ENCODE measurements at regions not wholly inside any gene's neighbourhood (a gene's known extent, or its start where the extent isn't known, plus 50 kb on each side); places are given as distances from the start of the nearest gene placed in this dataset.
"Not testable (repeated sequence)": the region's sequence is repeated elsewhere in the genome, so short reads cannot be mapped to it uniquely, and the experiment has no call there.

DNA sequence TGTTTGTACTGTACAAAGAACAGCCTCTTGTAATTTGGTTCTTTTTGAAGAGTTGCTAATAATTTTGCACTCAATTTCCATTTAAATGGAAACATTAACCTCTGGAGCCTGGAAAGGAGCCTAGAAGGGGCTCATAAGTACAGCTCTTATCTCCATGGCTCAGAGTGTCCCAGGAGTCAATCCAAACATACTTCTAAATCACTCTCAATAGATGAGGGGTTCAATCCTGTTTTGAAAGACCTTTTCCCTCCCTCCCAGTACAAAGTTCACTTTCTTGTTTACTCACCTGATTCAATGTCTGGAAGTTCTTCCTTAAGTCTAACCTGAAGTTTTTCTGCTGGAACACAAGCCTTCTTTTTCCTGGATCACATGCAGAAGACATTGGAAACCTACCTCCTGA, 273.0 kb upstream of the PLET1 start:
- no peak for DNase-seq (ENCODE audit: low read depth in 4 of 4, low spot score in 3 of 4)

- no peak for DNase-seq (ENCODE audit: low read depth in 4 of 4, low spot score in 3 of 4)
Observed at GRCh38 chr11:112534208-112534607, 273.5 kb upstream of the PLET1 start.

- no peak for DNase-seq (ENCODE audit: low read depth in 4 of 4, low spot score in 3 of 4)
Observed at GRCh38 chr11:112537026-112537425, 276.4 kb upstream of the PLET1 start.

GRCh38 chr11:112537846-112538330, 277.2 kb upstream of the PLET1 start:
- no peak for DNase-seq (ENCODE audit: low read depth in 4 of 4, low spot score in 3 of 4)

DNA sequence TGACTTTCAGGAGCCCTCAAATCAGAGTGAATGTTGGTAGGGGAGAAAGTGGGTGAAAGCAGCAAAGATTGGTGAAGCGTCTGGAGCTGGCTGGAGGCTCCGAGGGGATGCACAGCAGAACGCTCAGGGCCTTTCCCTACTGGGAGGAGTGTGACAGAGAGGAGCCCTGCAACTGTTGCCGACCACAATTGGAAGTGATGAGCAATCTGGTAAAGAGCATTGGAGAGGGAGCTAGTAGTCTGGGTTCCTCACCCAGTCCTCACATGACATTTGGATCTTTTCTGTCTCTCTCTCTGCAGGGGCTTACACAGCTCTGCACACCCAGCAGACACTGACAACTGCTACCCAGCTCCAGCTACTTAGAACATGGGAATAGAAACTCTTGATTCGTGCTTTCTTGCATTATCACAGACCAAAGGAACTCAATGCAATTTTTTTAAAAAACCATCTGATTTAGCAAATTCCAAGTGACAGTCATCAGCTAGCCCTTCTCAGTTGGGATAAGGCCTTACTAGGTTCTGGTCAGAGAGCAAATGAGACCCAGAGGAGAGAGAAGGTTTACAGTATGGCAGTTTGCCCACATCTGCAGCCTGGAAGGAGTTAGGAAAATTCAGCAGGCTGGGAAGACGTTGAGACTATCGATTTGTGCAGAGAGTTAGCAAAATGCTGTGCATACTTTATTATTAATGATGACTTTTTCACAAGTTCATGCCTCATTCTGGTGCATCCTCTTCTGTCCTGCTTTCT, 278.0 kb upstream of the PLET1 start:
- no peak for DNase-seq (ENCODE audit: low read depth in 4 of 4, low spot score in 3 of 4)

- not testable (repeated sequence) for DNase-seq (ENCODE audit: low read depth in 4 of 4, low spot score in 3 of 4)
Observed at GRCh38 chr11:112539281-112539555, 278.6 kb upstream of the PLET1 start.

GRCh38 chr11:112539741-112540140, 279.1 kb upstream of the PLET1 start:
- DNase-seq (ENCODE audit: low read depth in 4 of 4, low spot score in 3 of 4) = no peak

DNA sequence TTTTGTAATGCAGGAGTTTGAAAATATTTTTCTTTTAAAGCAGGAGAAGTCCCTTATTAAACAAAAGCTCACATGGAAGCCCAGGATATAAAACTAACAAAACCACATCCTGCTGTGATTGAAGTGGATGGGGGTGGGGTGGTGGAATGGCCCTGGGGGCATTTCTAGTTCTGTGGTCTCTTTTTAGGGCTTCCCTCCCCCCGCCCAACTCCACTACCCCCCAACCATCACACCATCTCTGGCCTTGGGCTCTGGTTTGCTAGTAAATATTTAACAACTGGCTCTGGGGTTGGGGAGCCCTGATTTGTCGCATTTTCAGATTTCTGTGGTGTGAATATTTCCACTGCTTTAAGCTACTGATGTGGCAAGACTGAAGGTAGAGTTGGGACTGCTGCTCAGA, 279.6 kb upstream of the PLET1 start:
- peak in 1 of 4 donors; percentile 22 for DNase-seq (ENCODE audit: low read depth in 4 of 4, low spot score in 3 of 4)

DNA sequence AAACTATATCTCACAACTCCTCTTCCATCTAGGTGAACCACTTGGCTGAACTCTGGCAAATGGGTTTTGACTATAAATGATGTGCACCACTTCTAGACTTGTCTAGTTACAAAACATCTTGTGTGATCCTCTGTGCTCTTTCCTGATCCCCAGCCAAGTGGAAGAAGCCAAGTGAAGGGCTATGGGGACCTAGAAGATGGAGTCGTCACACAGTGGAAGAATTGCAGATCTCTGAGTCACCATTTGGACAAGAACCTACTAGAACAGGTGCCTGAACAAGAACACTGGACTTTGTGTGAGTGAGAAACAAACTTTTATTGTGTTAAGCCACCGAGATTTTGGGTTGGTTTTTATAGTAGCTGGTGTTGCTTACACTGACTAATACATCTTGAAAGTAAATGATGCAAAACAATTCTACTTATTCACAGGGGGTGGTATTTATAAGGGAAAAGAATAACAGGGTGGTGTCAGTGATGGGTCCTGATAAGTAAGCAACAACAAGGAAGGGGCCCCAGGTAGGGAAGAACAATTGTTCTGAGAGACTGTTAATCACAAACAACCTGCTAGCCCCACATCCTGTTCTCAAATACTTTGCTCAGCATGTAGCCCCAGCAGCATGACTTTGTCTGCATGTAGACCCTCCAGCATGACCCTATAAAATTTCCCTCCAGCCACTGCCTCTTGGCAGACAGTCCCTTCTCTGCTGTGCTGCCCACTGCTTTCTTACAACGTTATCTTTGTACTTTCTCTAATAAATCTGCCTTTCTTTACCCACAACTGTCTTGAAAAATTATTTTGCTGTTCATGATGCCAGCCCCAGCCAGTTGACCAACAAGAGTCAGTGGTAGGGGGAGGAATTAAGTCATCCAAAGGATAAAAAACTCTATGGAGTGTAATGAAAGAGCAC, 280.7 kb upstream of the PLET1 start:
- no peak for DNase-seq (ENCODE audit: low read depth in 4 of 4, low spot score in 3 of 4)

DNA sequence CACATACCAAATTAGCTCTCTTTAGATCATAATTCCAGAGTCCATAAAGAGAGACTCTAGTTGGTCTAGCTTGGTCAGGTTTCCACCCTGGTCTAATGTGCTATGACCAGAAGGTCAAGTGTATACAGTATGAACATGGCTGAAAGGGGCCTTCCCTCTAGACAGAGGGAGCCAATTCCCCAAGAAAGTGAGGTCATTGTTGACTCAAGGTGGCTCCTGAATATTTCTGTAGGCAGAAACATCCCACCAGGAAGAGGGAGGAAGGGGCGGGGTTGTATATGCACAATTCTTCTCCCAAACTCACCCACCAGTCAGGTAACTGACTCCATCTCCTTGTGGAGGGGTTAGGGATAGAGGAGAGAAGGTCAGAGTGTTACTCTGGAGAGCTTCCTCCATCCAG, 281.8 kb upstream of the PLET1 start:
- DNase-seq (ENCODE audit: low read depth in 4 of 4, low spot score in 3 of 4) = no peak

DNA sequence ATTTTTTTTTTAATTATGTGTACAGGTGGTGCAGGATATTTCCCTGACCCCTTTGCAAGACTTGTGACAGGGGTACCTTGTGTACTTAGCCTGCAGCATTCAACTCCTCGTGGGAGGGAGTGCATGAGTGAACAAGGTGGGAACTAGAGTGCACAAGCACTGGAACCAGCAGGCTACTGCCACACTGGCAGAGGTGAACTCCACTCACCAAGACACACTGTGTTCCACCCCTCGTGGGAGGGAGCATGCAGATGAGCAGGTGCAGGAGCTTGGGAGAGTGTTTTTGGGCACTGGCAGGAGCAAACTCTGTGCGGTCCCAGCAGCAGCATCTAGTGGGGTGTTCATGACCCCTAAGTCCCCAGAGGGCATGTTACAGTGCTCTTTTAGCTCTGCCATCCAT, 282.7 kb upstream of the PLET1 start:
- no peak for DNase-seq (ENCODE audit: low read depth in 4 of 4, low spot score in 3 of 4)

GRCh38 chr11:112548641-112549040, 288.0 kb upstream of the PLET1 start:
- DNase-seq (ENCODE audit: low read depth in 4 of 4, low spot score in 3 of 4) = no peak

- no peak for DNase-seq (ENCODE audit: low read depth in 4 of 4, low spot score in 3 of 4)
Observed at GRCh38 chr11:112553205-112553731, 292.6 kb upstream of the PLET1 start.

- DNase-seq (ENCODE audit: low read depth in 4 of 4, low spot score in 3 of 4) = no peak
Observed at GRCh38 chr11:112554586-112554985, 293.9 kb upstream of the PLET1 start.

DNA sequence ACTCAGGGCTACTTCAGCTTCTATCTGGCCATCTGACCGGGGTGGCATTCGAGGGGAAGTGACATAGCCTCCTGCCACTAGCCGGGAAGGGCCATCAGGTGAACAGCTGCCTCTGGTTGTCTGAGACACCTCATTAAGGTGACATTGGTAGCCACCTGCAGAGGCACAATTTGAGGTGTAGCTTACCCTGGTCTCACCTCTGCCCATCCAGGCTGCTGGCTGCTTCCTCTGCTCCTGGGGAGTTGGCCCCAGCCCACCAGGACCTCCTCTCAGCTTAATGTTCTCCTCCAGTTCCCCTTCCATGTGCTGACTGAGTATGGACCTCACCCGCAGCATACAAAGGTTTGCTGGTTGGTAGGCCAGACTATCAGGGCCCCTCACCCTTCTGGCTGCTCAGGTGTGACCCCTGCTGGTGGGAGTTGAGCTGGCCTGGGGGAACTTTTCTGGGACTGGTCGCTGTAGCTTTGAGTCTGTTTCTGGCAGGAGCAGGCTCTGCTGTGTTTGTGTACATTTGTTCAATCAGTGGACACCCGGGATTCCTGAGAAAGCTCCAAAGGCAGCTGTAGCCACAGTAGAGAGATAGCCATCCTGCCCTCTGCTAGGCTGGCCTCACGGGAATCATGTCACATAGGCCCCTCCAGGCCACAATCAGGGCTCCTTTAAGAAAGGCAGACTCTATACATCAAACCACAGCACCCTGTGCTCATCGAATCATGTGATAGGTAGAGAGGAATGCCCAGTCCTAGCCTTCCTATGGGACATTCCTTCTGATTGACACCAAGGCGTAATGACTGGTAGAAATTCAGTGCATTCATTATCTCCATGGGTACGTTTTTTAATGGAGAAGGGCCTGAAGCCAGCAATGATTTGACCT, 295.1 kb upstream of the PLET1 start:
- peak in 2 of 4 donors; percentile 14 to 26 for DNase-seq (ENCODE audit: low read depth in 4 of 4, low spot score in 3 of 4)

DNA sequence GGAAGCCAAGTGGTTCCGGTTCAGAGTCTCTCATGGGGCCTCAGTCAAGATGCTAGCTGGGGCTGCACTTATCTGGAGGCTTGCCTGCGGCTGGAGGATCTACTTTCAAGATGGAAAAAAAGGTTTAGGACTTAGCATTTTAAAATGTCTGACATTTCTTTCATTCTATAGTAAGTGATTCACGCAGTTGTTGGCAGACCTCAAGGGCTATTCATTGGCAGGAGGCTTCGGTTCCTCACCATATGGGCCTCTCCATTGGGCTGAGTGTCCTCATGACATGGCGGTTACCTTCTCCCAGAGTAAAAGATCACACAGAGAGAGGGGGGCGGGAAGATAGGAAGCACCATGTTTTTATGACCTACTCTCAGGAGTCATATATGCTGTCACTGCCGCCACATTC, 298.0 kb upstream of the PLET1 start:
- no peak for DNase-seq (ENCODE audit: low read depth in 4 of 4, low spot score in 3 of 4)

DNA sequence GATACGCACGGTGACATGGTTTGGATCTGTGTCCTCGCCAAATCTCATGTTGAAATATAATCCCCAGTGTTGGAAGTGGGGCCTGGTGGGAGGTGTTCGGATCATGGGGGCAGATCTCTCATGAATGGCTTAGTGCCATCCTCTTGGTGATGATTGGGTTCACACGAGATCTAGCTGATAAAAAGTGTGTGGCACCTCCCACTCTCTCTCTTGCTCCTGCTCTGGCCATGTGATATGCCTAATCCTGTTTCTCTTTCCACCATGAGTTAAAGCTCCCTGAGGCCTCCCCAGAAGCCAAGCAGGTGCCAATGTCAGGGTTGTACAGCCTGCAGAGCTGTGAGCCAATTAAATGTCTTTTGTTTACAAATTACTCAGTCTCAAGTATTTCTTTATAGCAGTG, 303.1 kb upstream of the PLET1 start:
- no peak for DNase-seq (ENCODE audit: low read depth in 4 of 4, low spot score in 3 of 4)

GRCh38 chr11:112564228-112564955, 303.7 kb upstream of the PLET1 start:
- no peak for DNase-seq (ENCODE audit: low read depth in 4 of 4, low spot score in 3 of 4)

- no peak for DNase-seq (ENCODE audit: low read depth in 4 of 4, low spot score in 3 of 4)
Observed at GRCh38 chr11:112565551-112565950, 304.9 kb upstream of the PLET1 start.

DNA sequence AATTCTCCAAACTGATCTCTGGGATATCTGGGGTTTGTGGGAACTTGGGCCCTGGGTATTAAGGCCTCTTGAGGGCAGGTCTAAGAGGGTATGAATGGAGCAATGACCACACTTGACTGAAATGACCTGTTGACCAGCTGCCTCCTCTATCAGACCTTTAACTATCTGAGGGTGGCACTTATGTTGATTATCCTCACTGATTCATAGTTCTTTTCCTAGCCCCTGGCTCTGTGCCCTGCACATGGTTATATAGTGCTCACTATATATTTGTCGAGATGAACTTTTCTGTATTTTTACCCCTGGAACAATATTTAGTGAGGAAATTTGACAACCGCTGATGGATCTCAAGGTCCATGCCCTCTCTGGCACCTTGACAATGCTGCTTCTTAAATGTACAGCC, 305.5 kb upstream of the PLET1 start:
- DNase-seq (ENCODE audit: low read depth in 4 of 4, low spot score in 3 of 4) = no peak
